K562 (cell line): ENCODE measurements at regions not wholly inside any gene's neighbourhood (a gene's known extent, or its start where the extent isn't known, plus 50 kb on each side); places are given as distances from the start of the nearest gene placed in this dataset.

Experiments
- CHD1 ChIP-seq: fragments of 200-600 bp; sonication (generic); IDR thresholded peaks from one replicate; pipeline ENCODE4 v1.6.1; 2012; ENCODE audit warnings: mild to moderate bottlenecking, moderate library complexity, low read length, inconsistent platforms
- HDAC2 ChIP-seq: fragments of 450-650 bp; IDR thresholded peaks from 2 replicates; pipeline ENCODE4 v1.6.1; 2016; ENCODE audit warnings: mild to moderate bottlenecking
- NFXL1 ChIP-seq: fragments of 450-650 bp; formaldehyde crosslinking; IDR thresholded peaks from 2 replicates; pipeline ENCODE4 v1.4.0; 2021; ENCODE audit warnings: mild to moderate bottlenecking
- RAD21 ChIP-seq, 2 experiments: fragments of 250-450 bp in 1 of 2; fragments of 450-650 bp in 1 of 2; sonication (Bioruptor Pico) in 1 of 2; formaldehyde crosslinking in 1 of 2; IDR thresholded peaks in 1 of 2; conservative IDR thresholded peaks in 1 of 2; 2 replicates each; pipeline versions ENCODE4 v1.4.0 to v1.8.0; 2020 to 2022; ENCODE audit warnings: mild to moderate bottlenecking in 2 of 2, moderate library complexity in 1 of 2
- SIN3A ChIP-seq, 2 experiments: fragments of 150-350 bp in 1 of 2; IDR thresholded peaks; 2 replicates each; pipeline ENCODE4 v1.6.1; 2011 to 2016; ENCODE audit warnings: borderline replicate concordance in 2 of 2, low read depth in 2 of 2, low read length in 2 of 2, mild to moderate bottlenecking in 2 of 2, moderate library complexity in 2 of 2; ENCODE audit not compliant: control insufficient read depth in 1 of 2
- SRSF1 ChIP-seq: fragments of 200-400 bp; formaldehyde crosslinking; IDR thresholded peaks from 2 replicates; pipeline ENCODE4 v1.6.1; 2017; ENCODE audit warnings: mild to moderate bottlenecking, low read depth, low read length, moderate library complexity
- TCF7L2 ChIP-seq: fragments of 150-350 bp; IDR thresholded peaks from 2 replicates; pipeline ENCODE4 v1.6.1; 2016; ENCODE audit warnings: low read depth, mild to moderate bottlenecking, low read length, moderate library complexity
- ZEB2 ChIP-seq: fragments of 450-650 bp; IDR thresholded peaks from 2 replicates; pipeline ENCODE4 v1.6.1; 2016
- ZNF780A ChIP-seq: fragments of 250-450 bp; sonication (Bioruptor Pico); IDR thresholded peaks from 2 replicates; pipeline ENCODE4 v1.5.0; 2021; ENCODE audit warnings: mild to moderate bottlenecking
- ZNF785 ChIP-seq: fragments of 250-450 bp; sonication (Bioruptor Pico); IDR thresholded peaks from 2 replicates; pipeline ENCODE4 v1.4.0; 2020; ENCODE audit warnings: mild to moderate bottlenecking
- TF ChIP-seq, protein P1 (sequence below): fragments of 450-650 bp; formaldehyde crosslinking; IDR thresholded peaks from 2 replicates; pipeline ENCODE4 v1.4.0; 2020; ENCODE audit warnings: mild to moderate bottlenecking, mixed read lengths
- TF ChIP-seq, protein P2 (sequence below), 2 experiments: fragments of 450-650 bp; formaldehyde crosslinking in 1 of 2; IDR thresholded peaks; 2 replicates each; pipeline versions ENCODE4 v1.4.0 to v1.6.1; 2014 to 2020; ENCODE audit warnings: mild to moderate bottlenecking in 2 of 2, borderline replicate concordance in 1 of 2, low read depth in 1 of 2

DNA sequence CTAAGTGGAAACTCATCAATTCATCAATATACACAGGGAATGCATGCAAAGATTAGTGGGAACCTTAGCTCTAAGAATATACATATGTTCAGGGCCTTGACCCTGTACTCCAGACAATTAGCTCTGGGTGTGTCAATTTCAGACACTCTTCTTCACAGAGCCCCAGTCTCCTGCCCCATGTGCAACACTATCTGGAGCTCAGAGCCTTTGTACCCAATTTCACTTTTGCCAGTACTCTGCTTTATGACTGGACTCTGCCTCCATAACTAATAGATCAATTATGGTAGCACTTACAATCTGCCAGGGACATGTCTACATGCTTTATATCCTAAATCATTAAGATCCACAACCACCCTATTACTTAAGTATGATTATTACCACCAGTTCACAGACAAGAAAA lies 152.5 kb upstream of the PLEKHG7 start:
- TF ChIP-seq SRSF1 (no peak), CHD1 (no peak), HDAC2 (no peak), ZNF780A (CRISPR knock-in tag) (no peak), RAD21 (CRISPR knock-in tag; conservative IDR thresholded peaks at IDR 0.05 in 1 of 2, IDR thresholded peaks at IDR 0.05 in 1 of 2) (no peak), ZNF785 (no peak), SIN3A (IDR thresholded peaks at IDR 0.05; ENCODE audit: borderline replicate concordance in 2 of 2, control insufficient read depth in 1 of 2, low read depth in 2 of 2, low read length in 2 of 2) (no peak), TCF7L2 (no peak), NFXL1 (CRISPR knock-in tag) (no peak), ZEB2 (no peak)
- TF ChIP-seq, protein P1, sequence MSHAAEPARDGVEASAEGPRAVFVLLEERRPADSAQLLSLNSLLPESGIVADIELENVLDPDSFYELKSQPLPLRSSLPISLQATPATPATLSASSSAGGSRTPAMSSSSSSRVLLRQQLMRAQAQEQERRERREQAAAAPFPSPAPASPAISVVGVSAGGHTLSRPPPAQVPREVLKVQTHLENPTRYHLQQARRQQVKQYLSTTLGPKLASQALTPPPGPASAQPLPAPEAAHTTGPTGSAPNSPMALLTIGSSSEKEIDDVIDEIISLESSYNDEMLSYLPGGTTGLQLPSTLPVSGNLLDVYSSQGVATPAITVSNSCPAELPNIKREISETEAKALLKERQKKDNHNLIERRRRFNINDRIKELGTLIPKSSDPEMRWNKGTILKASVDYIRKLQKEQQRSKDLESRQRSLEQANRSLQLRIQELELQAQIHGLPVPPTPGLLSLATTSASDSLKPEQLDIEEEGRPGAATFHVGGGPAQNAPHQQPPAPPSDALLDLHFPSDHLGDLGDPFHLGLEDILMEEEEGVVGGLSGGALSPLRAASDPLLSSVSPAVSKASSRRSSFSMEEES = no peak
- TF ChIP-seq, protein P2, sequence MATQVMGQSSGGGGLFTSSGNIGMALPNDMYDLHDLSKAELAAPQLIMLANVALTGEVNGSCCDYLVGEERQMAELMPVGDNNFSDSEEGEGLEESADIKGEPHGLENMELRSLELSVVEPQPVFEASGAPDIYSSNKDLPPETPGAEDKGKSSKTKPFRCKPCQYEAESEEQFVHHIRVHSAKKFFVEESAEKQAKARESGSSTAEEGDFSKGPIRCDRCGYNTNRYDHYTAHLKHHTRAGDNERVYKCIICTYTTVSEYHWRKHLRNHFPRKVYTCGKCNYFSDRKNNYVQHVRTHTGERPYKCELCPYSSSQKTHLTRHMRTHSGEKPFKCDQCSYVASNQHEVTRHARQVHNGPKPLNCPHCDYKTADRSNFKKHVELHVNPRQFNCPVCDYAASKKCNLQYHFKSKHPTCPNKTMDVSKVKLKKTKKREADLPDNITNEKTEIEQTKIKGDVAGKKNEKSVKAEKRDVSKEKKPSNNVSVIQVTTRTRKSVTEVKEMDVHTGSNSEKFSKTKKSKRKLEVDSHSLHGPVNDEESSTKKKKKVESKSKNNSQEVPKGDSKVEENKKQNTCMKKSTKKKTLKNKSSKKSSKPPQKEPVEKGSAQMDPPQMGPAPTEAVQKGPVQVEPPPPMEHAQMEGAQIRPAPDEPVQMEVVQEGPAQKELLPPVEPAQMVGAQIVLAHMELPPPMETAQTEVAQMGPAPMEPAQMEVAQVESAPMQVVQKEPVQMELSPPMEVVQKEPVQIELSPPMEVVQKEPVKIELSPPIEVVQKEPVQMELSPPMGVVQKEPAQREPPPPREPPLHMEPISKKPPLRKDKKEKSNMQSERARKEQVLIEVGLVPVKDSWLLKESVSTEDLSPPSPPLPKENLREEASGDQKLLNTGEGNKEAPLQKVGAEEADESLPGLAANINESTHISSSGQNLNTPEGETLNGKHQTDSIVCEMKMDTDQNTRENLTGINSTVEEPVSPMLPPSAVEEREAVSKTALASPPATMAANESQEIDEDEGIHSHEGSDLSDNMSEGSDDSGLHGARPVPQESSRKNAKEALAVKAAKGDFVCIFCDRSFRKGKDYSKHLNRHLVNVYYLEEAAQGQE (IDR thresholded peaks at IDR 0.05; ENCODE audit: borderline replicate concordance) = no peak
- TF ChIP-seq, protein P2 (CRISPR knock-in tag; IDR thresholded peaks at IDR 0.05; ENCODE audit: low read depth) = no peak
